ENCODE measurements at regions not wholly inside any gene's neighbourhood (a gene's known extent, or its start where the extent isn't known, plus 50 kb on each side); places are given as distances from the start of the nearest gene placed in this dataset.
"Not testable (repeated sequence)": the region's sequence is repeated elsewhere in the genome, so short reads cannot be mapped to it uniquely, and the experiment has no call there.

DNA sequence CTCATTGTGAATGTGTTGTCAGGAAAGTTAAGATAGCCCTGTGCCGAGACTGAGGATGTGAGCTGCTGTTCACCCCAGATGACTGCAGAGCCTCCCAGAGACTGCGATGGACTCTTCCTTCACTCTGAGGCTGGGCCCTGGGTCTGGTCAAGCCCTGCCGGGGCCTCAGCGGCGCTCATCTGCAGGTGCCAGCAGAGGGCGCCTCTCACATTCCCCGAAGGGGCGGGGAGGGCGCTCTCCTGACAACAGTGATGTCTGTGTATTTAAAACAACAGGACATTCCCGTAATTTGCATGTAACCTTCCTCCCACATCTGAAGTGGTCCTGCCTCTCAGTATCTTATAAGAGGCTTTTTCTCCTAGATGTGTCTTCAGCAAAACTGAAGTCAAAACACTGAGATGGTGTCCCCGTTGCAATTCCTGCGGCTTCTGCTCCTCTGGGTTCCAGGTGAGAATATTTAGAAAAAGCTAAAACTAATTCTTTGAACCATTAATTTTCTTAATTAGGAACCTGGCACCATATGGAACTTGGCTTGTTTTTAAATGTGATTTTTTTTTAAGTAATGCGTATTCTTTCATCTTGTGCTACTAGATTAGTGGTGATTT lies 1377.9 kb downstream of the RPIA start:
- DNase-seq (ENCODE audit: low read depth) = peak; percentile 9

DNA sequence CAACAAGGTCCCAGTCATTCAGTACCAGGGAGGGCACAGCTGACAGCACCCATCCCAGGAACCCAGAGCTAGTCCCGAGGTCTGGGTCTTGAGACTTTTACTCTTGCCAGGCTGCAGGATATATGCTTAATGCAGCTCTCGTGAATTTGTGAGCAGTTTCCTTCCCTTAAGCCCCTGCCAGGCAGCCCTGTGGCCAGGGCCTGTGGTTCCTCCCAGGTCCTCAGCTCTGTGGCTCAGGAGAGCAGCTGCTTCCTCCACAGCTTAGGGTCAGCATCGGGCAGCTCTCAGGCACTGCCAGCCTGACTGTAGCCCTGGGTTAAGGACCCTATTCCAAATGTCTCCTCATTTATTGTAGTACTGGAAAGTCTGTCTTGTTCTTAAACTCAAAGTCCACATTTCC lies 1384.8 kb downstream of the RPIA start:
- no peak for DNase-seq (ENCODE audit: low read depth)

DNA sequence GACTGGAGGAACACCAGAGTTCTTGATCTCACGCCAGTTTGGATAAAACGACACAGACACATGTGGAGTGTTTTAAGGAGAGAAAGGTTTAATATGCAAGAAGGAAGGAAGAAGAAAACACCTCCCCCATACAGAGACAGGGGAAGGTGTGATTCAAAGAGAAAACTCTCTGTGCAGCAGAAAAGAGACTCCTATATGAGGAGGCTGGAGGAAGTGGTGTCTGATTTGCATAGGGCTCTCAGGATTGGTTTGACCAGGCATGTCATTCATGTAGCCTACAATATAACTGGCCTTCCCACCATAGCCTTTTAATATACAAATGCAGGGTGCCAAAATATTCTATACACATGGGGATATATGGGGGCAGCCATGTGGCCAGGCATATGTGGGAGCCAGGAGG lies 1386.5 kb downstream of the RPIA start:
- no peak for DNase-seq (ENCODE audit: low read depth)

DNA sequence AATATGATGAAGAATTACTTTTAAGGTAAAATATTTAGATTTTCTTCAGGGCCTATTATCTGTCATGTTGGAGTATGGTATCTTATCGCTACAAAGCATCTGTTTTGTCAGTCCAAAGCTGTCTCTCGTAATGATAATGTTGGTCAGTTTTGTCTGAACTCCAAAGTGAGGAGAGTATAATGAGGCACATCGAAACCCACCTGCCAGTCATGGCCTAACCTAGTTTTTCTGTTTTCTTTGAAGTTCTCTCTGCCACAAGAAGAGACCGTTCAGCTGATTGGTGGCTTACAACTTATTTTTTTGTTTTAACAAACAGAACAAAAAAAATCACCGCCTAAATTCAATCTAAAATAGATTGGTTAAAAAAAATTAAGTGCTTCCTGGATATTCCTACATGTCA lies 1387.9 kb downstream of the RPIA start:
- no peak for DNase-seq (ENCODE audit: low read depth)

DNA sequence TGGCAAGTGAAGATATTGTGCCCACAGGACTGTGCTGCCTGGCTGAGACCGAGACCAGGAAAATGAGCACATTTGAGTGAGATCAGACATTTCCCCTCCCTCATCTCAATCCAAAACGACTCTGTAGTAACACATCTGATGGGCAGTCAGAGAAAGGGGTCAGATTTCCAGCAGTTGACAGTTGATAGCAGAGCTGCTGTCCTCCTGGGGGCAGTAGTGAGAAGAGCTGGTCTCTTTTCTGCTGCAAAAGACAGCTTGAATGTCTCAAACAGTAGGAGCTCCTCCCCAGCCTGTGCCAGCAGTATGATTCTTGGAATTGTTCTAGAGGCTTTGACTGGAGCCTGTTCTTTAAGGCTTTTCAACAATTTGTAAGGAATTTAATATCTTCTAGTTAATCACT lies 1396.3 kb downstream of the RPIA start:
- not testable (repeated sequence) for DNase-seq (ENCODE audit: low read depth)

DNA sequence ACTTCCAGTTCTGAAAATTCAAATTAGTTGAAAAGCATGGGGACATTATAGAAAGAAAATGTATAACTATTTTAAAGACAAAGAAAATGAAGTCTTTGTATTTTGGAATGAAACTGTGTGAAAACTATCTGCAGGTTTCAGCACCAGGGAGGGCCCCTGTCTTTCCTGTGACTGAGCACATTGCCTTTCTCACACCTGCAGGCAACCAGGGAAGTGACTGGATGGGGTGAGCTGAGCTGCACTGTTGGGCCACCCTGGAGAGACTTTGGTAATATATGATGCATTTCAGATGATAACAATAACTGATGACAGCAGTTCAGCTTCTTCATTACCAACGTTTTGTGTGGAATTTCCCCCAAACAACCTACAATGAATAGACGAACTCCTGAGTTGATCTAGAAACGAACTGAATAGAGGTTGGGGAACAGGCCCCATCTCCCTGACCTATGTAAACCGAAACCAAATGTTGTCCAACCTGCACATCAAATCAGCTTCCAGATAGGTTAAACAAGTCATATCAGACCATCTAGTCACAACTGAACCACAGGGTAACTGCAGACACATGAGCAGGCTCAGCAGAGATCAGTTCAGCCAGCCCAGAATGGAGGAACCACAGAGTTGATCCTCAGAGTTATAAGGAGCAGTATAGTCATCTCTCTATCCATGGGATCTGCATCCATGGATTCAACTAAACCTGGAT lies 1402.2 kb downstream of the RPIA start:
- not testable (repeated sequence) for DNase-seq (ENCODE audit: low read depth)

DNA sequence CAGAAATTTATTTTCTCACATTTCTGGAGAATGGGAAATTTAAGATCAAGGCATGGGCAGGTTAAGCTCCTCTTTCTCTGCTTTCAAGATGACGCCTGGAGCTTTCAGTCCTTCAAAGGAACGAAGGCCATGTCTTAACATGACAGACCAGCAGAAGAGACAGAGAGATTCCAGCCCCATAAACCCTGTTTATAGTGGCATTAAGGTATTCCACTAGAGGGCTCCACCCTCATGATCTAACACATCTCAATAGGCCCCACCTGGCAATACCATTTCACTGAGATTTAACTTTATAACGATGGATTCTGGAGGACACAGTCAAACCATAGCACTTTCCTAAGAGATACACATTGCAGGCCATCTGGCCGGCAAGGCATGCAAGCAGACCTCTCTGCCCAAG lies 1406.1 kb downstream of the RPIA start:
- DNase-seq (ENCODE audit: low read depth) = not testable (repeated sequence)

DNA sequence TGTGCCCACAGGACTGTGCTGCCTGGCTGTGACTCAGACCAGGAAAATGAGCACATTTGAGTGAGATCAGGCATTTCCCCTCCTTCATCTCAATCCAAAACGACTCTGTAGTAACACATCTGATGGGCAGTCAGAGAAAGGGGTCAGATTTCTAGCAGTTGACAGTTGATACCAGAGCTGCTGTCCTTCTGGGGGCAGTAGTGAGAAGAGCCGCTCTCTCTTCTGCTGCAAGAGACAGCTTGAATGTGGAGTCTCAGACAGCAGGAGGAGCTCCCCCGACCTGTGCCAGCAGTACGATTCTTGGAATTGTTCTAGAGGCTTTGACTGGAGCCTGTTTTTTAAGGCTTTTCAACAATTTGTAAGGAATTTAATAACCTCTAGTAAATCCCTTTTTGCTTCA lies 1413.7 kb downstream of the RPIA start:
- not testable (repeated sequence) for DNase-seq (ENCODE audit: low read depth)

DNA sequence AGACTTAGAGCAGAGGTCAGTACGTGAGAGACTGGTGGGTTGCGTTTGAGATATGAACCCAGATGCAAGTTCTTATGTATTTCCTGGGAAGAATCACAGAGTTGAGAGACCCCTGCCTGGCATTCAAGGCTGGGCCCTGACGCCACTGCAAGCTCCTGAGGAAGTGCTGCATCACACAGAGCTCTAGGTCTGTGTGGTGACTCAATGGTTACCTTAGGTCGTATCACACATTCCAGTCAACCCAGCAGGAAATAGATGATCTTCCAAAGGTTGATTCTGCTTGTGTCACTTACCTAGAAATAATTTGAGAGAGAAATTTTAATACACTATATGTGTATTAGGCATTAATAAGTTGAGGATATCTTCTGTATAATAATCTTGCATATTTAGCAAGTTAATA lies 1431.9 kb downstream of the RPIA start:
- not testable (repeated sequence) for DNase-seq (ENCODE audit: low read depth)

DNA sequence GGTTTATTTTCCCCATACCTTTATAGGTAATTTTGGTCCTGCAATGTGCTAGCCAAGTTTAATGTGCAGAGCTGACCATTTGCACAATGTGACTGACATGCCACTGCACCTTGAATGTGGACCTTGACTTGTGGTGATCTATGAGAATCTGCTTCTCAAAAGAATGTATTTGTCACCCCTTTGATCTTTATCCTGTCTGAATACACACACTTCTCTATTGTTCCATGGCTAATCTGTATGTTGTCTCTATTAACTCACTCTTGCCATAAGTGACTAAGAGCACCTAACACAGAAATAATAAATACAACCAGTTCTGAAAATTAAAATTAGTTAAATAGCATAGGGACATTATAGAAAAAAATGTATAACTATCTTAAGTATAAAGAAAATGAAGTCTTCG lies 1447.6 kb downstream of the RPIA start:
- not testable (repeated sequence) for DNase-seq (ENCODE audit: low read depth)

DNA sequence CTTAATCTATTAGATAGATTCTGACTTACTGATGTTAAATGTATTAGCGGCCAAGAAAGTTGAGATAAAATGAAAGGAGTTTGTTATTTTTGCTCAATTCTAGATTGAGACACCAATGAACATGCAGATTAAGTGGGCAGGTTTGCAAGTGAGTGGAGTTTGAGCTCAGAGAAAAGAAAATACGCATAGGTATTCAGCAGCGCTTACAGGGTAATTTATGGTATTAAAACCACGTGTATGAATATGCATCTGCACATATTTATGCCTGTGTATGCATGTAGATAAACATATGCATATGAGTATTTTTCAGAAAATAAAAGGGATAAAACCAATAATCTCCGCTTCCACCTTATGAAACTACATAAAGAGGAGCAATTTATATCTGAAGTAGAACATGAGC lies 1450.1 kb downstream of the RPIA start:
- DNase-seq (ENCODE audit: low read depth) = not testable (repeated sequence)

DNA sequence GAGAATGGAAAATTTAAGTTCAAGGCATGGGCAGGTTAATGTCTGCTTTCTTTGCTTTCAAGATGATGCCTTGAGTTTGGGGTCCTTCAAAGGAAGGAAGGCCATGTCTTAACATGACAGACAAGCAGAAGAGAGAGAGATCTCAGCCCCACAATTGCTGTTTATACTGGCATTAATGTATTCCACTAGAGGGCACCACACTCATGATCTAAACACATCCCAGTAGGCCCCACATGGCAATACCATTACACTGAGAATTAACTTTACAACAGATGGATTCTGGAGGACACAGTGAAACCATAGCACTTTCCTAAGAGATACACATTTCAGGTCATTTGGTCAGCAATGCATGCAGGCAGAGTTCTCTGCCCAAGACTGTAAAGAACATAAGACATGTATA lies 1460.3 kb downstream of the RPIA start:
- peak; percentile 0 for DNase-seq (ENCODE audit: low read depth)

DNA sequence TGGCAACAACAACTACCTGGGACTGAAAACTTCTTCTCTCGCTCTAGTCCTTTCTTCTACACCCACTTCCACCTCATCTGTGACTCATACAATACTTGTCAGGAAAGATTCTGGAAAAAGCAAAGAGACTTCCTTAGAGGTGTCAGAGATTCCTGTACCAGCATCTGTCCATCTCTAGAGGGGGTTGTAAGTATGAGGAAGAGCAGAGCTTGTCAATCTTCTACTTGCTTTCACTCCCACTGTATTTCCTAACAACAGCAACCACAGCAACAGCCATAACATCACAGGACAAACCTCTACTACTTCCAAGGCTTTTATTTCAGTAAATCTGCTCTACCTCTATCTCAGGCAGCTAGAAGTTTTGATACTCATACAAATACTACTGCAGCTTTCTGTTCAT lies 1479.5 kb downstream of the RPIA start:
- DNase-seq (ENCODE audit: low read depth) = not testable (repeated sequence)

DNA sequence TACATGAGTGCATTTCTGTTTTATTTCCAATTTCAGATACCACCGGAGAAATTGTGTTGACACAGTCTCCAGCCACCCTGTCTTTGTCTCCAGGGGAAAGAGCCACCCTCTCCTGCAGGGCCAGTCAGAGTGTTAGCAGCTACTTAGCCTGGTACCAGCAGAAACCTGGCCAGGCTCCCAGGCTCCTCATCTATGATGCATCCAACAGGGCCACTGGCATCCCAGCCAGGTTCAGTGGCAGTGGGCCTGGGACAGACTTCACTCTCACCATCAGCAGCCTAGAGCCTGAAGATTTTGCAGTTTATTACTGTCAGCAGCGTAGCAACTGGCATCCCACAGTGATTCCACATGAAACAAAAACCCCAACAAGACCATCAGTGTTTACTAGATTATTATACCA lies 1481.6 kb downstream of the RPIA start:
- not testable (repeated sequence) for DNase-seq (ENCODE audit: low read depth)

DNA sequence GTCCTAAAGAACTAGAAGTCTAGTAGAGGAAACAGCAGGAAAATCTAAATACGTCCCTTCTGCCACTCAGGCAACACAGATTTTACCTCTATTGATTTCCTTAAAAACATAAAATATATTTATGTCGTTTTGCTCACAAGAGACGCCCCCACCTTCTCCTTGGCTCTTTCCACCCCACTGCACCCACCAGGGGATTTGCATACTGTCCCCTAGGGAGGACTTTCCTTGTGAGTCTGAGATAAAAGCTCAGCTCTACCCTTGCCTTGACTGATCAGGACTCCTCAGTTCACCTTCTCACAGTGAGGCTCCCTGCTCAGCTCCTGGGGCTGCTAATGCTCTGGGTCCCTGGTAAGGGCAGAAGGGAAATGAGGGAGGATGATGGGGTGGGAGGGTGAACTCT lies 1488.1 kb downstream of the RPIA start:
- not testable (repeated sequence) for DNase-seq (ENCODE audit: low read depth)

DNA sequence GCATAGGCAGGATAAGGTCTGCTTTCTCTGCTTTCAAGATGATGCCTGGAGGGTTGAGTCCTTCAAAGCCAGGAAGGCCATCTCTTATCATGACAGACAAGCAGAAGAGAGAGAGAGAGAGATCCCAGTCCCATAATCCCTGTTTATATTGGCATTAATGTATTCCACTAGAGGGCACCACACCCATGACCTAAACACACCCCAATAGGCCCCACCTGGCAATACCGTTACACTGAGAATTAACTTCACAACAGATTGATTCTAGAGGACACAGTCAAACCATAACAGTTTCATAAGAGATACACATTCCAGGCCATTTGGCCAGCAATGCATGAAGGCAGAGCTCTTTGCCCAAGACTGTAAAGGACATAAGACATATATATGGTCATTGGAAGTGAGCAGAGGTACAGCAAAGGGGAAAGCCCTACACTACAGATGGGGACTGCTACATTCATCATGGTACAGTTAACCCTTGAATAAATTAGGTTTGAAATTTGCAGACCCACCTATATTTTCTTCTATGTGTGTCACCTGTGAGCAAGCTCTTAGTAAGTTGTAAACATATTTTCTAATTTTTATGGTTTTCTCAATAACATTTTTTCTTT lies 1516.1 kb downstream of the RPIA start:
- DNase-seq (ENCODE audit: low read depth) = peak; percentile 5

DNA sequence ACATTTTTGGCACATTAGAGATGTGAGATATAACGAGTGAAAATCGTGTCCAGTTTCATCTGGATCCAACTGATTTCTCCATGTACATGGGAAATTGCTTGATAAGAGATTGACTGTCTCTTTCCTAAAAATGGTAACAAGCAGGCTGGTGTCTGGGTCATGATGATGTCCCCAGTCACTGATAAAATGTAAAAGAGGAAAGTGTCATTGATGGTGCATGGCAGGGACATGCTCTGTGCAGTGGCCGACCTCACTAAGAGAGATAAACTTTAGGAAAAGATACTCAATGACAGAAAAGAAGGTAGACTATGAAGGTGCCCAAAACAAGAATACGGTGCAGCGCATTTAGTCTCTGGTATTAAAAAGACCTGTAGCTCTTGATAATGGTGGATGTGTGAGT lies 1517.5 kb downstream of the RPIA start:
- no peak for DNase-seq (ENCODE audit: low read depth)

DNA sequence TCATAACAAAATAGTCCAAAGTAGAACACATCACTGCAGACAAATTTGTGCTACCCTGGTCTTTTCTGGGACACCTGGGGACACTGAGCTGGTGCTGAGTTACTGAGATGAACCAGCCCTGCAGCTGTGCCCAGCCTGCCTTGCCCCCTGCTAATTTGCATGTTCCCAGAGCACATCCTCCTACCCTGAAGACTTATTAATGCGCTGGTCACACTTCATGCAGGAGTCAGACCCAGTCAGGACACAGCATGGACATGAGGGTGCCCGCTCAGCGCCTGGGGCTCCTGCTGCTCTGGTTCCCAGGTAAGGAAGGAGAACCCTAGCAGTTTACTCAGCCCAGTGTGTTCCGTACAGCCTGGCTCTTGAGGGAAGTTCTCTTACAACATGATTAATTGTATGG lies 1518.3 kb downstream of the RPIA start:
- no peak for DNase-seq (ENCODE audit: low read depth)

DNA sequence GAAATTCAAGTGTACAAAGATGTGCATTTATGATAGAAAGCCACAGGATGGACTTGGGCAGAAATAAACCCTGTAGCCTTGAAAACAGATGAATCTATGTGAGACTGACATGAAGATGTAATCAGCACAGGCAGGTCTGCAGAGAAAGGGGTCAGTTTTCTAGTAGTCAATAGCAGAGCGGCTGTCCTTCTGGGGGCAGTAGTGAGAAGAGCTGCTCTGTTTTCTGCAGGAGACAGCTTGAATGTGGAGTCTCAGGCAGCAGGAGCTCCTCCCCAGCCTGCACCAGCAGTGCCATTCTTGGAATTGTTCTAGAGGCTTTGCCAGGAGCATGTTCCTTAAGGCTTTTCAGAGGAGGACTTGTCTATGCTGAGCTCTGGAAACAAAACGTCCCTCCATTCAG lies 1524.4 kb downstream of the RPIA start:
- DNase-seq (ENCODE audit: low read depth) = not testable (repeated sequence)

DNA sequence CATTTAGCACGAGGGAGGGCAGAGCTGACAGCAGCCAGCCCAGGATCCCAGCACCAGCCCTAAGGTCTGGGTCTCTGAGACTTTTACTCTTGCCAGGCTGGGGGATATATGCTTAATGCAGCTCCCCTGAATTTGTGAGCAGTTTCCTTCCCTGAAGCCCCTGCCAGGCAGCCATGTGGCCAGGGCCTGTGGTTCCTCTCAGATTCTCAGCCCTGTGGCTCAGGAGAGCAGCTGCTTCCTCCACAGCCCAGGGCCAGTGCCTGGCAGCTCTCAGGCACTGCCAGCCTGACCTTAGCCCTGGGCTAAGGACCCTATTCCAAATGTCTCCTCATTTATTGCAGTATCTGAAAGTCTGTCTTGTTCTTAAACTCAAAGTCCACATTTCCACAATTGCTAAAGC lies 1525.3 kb downstream of the RPIA start:
- not testable (repeated sequence) for DNase-seq (ENCODE audit: low read depth)

DNA sequence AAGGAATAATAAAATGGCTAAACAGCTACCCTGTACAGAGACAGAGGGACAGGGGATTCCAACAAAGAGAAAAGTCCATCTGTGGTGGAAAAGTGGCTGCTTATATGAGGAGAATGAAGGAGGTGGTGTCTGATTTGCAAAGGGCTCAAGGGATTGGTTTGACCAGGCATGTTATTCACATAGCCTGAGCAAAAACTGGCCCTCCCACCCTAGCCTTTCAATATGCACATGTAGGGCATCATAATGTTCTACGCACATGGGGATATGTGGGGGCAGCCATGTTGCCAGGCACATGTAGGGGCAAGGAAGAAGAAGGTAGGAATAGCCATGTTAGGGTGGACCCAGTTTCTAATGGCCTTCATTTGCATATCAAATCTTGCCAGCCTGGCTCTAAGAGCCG lies 1527.1 kb downstream of the RPIA start:
- not testable (repeated sequence) for DNase-seq (ENCODE audit: low read depth)

DNA sequence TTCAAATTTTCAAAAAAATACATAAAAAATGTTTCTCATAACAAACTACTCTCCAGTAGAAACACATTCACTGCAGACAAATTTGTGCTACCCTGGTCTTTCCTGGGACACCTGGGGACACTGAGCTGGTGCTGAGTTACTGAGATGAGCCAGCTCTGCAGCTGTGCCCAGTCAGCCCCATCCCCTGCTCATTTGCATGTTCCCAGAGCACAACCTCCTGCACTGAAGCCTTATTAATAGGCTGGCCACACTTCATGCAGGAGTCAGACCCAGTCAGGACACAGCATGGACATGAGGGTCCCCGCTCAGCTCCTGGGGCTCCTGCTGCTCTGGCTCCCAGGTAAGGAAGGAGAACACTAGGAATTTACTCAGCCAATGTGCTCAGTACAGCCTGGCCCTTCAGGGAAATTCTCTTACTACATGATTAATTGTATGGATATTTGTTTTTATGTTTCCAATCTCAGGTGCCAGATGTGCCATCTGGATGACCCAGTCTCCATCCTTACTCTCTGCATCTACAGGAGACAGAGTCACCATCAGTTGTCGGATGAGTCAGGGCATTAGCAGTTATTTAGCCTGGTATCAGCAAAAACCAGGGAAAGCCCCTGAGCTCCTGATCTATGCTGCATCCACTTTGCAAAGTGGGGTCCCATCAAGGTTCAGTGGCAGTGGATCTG lies 1529.3 kb downstream of the RPIA start:
- DNase-seq (ENCODE audit: low read depth) = not testable (repeated sequence)

DNA sequence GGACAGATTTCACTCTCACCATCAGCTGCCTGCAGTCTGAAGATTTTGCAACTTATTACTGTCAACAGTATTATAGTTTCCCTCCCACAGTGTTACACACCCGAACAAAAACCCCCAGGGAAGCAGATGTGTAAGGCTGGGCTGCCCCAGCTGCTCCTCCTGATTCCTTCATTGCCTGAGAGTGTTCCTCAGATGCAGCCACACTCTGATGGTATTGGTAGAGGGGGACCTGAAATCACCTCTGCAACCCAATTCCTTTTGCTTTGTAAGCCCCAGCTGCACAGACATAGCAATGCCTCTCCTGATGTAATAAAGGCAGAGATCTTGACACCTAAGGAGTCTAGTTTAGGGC lies 1529.8 kb downstream of the RPIA start:
- no peak for DNase-seq (ENCODE audit: low read depth)

Measured in ELR (cell line).